ENCODE measurements at regions not wholly inside any gene's neighbourhood (a gene's known extent, or its start where the extent isn't known, plus 50 kb on each side); places are given as distances from the start of the nearest gene placed in this dataset.

- no peak for DNase-seq
These were observed 641.6 kb upstream of the TENM4 start for GRCh38 chr11:80082406-80082805.

DNA sequence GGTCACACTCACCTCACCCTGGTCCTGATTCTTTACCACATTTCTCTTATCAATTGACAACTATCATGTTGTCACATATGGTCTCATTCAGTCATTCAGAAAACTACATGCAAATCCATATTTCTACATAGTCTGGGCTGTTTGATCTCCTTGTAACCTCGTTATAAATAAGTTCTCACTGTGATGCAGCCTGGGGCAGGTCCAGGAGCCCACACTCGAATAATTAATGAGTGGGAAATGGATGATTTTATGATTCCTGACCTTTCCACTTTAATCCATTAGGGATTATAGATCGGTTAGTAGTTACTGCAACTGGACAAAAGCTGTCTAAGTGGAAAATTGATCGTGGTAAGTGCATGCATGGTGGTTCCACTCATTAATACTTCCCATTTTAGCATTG, 636.3 kb upstream of the TENM4 start:
- DNase-seq: no peak

DNA sequence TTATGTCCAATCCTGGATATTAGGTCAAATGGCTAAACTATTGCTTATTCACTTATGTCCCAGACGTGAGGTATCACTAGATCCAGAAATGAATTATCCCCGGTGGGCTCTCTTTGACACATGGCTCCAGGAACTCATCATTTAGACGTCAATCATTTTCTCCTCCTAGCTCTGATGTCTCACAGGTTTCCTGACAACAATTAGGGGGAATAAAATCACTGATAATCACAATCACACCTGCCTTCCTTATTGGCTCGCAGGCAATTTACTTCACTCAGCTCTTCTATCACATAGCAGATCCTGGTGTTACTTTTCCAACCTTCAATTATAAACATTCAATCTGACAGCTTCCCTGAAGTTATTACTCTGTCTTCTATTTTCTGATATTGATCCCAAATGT, 634.0 kb upstream of the TENM4 start:
- DNase-seq: no peak

DNA sequence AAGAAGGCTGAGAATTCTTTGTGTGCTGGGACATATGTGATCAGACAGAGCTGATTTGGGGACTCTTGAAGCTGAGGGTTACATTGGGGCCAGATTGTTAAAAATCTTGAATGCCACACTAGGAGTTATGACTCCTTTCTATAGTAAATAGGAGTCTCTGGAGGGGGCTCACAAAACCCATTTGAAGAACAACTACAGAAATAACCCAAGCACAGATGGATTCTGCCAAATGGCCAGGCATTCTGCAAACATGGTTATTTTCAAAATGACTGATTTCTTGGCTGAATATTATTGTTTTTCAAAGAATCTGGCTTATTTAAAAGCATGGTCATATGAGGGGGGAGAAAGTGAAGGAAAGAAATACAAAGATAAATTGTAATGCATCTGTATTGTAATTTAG, 625.5 kb upstream of the TENM4 start:
- DNase-seq: no peak

DNA sequence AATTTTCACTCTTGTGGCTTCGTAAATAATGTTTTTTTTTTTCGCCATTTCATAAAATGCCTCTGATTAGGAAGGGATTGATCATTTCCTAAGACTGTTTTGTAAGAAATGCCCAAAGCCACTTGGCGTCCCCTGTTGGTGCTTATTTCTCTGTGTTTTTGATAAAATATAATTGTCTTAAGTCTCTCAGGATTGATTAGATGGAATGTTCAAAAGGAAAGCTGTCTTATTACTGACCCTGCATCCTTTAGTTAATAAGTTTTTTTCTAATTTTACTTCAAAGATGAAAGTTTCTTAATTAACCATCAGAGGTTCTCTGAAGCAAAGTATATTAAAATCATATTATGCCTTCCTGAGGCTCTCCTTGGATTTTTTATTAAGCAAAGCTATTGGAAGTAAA, 624.3 kb upstream of the TENM4 start:
- no peak for DNase-seq

- DNase-seq: no peak
These were observed 620.2 kb upstream of the TENM4 start for GRCh38 chr11:80061056-80061455.

DNA sequence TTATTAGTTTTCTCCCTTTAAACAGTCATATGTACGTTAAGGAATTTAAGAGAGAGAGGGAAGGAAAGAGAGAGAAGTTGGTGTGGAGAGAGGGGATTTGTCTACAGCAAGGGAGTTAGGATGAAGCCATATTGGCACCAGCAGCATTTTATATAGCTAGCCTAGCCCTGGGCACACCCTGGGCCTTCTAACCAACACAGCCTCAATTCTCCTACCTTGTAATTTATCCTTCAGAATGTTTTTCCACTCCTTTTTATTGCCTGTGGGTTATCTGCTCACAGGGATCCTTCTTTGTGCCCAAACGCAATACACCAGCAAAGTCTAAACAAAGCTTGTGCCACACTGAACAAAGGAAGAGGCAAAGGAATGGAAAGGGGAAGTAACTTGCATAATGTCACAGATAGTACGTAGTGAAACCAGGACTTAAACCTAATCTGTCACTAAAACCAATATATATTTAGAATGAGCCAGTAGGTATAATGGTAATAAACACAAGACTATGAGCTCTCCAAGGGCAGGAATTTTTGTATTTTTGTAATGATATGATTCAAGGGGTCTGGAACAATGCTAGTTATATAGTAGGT, 613.8 kb upstream of the TENM4 start:
- no peak for DNase-seq

DNA sequence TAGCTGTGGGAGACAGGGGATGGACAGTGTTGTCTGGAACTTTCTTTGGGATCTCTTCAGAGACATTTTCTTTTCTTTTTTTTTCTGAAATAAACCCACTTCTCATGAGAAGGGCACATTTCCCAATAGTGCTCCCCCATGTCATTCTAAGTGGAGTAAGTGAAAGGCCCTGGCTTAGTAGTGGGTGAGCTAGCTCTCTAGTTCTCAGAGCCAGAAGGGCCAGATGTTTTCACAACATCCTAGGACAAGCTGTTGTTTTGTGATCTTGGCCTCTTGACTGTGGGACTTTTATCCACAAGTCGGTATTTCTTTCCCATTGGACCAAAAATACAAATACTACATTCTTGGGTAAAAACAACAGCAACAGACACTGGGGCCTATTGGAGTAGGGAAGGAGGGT, 607.7 kb upstream of the TENM4 start:
- no peak for DNase-seq

GRCh38 chr11:80041136-80042000, 600.5 kb upstream of the TENM4 start:
- DNase-seq: no peak

GRCh38 chr11:80034801-80035200, 594.0 kb upstream of the TENM4 start:
- no peak for DNase-seq

- no peak for DNase-seq
These were observed 590.3 kb upstream of the TENM4 start for GRCh38 chr11:80031014-80031600.

- no peak for DNase-seq
These were observed 588.2 kb upstream of the TENM4 start for GRCh38 chr11:80028998-80029397.

DNA sequence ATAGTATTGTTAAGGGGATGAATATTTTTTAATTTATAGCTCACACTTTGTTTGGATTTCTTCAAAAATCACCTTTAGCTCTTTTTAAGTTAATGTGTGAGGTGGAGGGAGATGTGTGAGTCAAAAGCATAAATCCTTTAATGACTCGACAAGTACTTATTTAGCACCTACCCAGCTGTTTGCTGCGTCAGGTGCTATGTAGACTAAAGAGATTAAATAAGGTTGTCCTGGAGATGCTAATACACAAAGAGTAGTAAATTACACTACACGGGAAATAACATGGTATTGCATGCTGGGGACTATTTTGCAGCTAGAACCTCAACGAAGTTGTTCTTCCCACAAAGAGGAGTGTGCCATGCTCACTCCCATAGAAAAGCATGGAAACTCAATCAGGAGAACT, 583.3 kb upstream of the TENM4 start:
- DNase-seq: no peak

- no peak for DNase-seq
These were observed 582.6 kb upstream of the TENM4 start for GRCh38 chr11:80023386-80023785.

DNA sequence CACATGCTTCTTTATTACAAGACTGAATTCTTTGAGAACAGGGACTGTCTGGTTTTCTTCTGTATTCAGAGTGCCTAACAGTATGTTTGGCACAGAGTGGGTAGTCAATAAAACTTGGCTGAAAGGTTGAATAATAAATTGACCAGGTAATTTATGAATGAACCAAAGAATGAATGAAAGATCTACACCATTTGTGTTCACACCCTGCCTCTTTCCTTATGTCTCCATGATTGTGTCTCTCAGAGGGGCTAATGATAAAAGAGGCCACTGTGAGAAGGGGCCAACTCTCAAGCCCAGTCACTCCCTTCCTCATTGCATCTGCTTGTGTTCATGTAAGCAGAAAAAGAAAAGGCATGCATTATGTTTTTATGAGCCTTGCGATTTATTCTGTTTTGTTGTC, 569.7 kb upstream of the TENM4 start:
- DNase-seq: no peak

DNA sequence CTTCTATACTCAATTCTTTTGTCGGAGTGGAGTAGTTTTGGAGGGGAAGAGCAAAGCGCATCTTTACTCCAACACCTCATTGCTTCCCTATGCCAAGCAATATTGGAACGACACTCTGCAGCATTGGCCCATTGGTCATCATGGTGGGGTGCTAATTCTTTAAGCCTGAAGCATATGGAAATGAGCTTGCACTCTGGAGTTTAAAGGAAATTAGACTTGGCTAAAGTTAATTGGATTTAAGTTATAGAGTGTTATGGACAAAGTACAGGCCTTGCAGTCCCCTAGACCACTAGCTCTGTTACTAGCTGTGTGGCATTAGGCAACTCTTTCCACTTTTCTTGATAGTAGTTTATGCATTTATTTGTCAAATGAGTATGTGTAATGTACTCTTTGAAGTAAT, 568.3 kb upstream of the TENM4 start:
- DNase-seq: no peak

GRCh38 chr11:80007616-80008015, 566.8 kb upstream of the TENM4 start:
- no peak for DNase-seq

DNA sequence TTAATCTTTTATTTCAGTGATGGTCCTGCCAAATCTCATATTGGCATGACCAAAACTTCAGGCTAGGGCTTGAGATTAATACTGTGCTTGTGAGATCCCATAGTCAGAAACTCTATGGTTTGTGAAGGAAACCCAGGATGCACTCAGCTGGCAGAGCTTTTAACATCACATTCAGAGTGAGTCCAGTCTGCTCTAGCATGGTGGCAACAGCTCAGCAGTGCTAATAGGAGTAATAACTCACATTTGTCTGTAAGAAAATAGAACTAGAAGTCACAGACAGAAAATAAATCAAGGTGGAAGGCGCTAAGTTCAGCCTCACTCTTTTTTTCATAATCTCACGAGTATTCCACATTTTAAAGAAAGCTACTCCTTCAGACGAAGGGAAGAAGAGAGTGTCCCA, 549.3 kb upstream of the TENM4 start:
- DNase-seq: no peak

DNA sequence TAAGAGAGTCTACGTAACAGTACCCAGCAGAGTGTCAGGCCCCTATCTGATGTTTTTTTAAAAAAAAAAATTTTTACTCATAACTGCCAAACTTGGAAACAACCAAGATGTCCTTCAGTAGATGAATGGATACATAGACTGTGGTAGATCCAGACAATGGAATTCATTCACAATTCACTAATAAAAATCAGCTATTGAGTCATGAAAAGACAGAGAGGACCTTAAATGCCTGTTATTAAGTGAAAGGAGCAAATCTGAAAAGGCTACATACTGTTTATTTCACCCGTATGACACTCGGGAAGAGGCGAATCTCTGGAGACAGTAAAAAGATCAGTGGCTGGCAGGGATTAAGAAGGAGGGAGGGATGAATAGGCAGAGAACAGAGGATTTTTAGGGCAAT, 541.4 kb upstream of the TENM4 start:
- no peak for DNase-seq

- no peak for DNase-seq
These were observed 540.1 kb upstream of the TENM4 start for GRCh38 chr11:79980916-79981315.

DNA sequence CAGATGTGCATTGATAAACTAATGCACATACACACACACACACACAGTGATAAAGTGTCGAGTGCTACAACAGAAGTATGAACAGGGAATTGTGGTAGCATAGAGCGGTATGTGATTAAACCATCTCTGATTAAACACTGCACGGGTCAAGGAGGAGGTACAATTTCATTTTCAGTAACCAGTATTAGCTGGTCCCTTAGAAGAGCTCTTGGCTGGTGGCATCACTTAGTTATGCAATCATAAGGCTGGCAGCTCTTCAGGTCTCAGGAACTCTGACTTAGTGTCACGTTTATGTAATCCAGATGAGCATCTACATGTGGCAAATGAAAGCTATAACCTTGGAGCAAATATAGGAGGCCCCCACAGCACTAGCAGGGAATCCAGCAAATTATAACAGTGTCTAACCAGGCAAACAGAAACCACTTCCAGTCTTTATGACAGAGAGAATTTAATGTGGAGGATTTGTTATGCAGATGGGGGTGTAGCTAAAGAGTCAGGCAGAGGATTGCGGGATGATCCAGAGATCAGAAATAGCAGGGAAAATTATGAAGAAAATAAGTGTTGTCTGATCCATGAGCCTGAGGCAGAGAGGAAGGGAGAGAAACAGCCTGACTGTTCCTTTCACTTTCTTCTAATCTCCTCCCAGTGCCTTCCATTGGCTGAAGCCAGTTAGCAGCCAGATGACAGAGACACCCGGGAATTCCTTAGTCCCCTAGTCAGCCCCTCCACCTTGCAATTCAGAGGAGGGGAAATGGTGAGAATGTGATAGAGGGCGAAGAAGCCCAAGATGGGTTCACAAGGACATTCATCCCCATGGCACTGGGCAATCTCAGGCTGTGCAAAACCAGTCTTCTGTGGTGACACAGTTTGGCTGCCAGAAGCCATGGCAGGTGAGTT, 533.1 kb upstream of the TENM4 start:
- DNase-seq: peak; percentile 17

DNA sequence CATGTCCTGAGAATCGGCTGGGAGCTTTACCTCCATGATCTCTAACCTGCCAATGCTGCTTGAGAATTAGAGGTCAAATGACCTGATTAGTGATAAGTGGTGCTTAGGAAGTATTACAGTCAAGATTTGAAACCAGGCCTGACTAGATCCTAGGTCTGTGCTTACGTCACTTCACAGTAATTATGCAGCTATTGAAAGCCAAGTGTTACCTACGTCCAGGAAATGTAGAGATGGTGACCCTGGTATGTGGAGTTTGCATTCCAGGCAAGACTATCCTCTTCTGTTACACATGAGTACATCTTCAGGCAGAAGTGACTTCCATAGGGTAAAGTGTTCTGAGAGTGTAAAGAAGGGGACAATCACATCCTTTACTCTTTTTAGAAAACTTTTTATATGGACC, 530.4 kb upstream of the TENM4 start:
- DNase-seq: no peak

DNA sequence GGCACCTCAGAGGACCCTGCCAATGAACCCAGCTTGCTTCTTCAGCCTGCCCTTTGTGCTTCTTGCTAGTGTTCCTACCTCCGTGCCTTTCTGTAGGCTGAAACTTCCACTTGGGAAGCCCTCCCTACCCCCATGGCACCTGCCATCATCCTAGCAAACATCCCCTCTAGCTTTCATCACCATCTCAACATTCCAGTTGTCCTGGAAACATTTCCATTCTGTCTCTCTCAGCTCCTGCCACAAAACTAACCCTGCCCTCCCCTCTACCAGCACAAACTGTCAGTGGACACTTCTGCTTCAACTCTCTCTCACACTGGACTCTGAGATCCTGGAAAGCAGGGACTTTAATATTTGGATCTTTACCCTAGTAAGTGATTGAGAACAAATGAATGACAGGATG, 525.8 kb upstream of the TENM4 start:
- no peak for DNase-seq

Measured in NCI-H510A treated with DMSO at 0.1 percent for 48 hours (cell line).